ENCODE measurements at regions not wholly inside any gene's neighbourhood (a gene's known extent, or its start where the extent isn't known, plus 50 kb on each side); places are given as distances from the start of the nearest gene placed in this dataset.

DNA sequence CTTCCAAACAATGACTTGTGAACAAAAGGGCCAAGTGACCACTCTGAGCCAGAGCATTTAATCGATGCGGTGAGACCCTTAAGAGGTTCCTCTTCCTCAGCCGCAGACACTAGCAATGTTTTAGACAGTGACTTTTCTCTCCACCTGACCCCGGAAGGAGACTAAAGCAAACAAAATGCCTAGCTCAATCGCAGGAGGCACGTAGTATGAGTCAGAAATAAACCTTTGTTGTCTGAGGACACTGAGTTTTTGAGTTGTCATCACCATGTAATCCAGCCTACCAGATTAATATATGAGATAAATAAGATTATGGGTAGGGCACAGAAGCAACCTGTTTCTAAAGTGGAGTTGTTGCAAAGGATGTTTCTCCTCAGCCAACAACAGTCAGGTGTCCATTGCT, 326.2 kb upstream of the DUSP10 start:
- peaks cover 38% of the 10 kb centered on the region for H3K9me3 Mint-ChIP-seq
- no peaks in the 10 kb centered on the region for H3K27me3 Mint-ChIP-seq (ENCODE audit: low read depth)
- POLR2A ChIA-PET = no interaction called here
- TF ChIP-seq NFYB (CRISPR knock-in tag; conservative IDR thresholded peaks at IDR 0.05; ENCODE audit: low read depth) (no peak), MXD4 (CRISPR knock-in tag; IDR thresholded peaks at IDR 0.05; ENCODE audit: borderline replicate concordance) (no peak), TCF7 (CRISPR knock-in tag; IDR thresholded peaks at IDR 0.05; ENCODE audit: low read depth) (no peak), FOXK1 (CRISPR knock-in tag; IDR thresholded peaks at IDR 0.05) (no peak), ZNF281 (CRISPR knock-in tag; IDR thresholded peaks at IDR 0.05) (no peak), USF2 (CRISPR knock-in tag; IDR thresholded peaks at IDR 0.05) (no peak), HMGA2 (CRISPR knock-in tag; IDR thresholded peaks at IDR 0.05) (no peak)
- H3K4me3 Mint-ChIP-seq = no peak overlapping the region
- H3K27ac Mint-ChIP-seq = no peak overlapping the region
- DNase-seq (ENCODE audit: low spot score) = no peak
- H3K36me3 Mint-ChIP-seq = peaks cover 33% of the 10 kb centered on the region
- ATAC-seq = no peak
- no peaks in the 10 kb centered on the region for H3K4me1 Mint-ChIP-seq
- CTCF ChIA-PET = no interaction called here

- Mint-ChIP-seq H3K9me3 (peaks cover 47% of the 10 kb centered on the region), H3K27me3 (ENCODE audit: low read depth) (no peaks in the 10 kb centered on the region), H3K4me1 (no peaks in the 10 kb centered on the region), H3K4me3 (no peak overlapping the region), H3K27ac (no peak overlapping the region), H3K36me3 (peaks cover 43% of the 10 kb centered on the region)
- DNase-seq (ENCODE audit: low spot score) = no peak
- POLR2A ChIA-PET = no interaction called here
- CTCF ChIA-PET = no interaction called here
- ATAC-seq = no peak
- TF ChIP-seq RORB (CRISPR knock-in tag; IDR thresholded peaks at IDR 0.05) = no peak
- no peak for TF ChIP-seq FOXP1 (CRISPR knock-in tag; IDR thresholded peaks at IDR 0.05; ENCODE audit: borderline replicate concordance)
- TF ChIP-seq, protein P1, sequence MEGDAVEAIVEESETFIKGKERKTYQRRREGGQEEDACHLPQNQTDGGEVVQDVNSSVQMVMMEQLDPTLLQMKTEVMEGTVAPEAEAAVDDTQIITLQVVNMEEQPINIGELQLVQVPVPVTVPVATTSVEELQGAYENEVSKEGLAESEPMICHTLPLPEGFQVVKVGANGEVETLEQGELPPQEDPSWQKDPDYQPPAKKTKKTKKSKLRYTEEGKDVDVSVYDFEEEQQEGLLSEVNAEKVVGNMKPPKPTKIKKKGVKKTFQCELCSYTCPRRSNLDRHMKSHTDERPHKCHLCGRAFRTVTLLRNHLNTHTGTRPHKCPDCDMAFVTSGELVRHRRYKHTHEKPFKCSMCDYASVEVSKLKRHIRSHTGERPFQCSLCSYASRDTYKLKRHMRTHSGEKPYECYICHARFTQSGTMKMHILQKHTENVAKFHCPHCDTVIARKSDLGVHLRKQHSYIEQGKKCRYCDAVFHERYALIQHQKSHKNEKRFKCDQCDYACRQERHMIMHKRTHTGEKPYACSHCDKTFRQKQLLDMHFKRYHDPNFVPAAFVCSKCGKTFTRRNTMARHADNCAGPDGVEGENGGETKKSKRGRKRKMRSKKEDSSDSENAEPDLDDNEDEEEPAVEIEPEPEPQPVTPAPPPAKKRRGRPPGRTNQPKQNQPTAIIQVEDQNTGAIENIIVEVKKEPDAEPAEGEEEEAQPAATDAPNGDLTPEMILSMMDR (IDR thresholded peaks at IDR 0.05) = no peak
- no peak for TF ChIP-seq ZNF423 (CRISPR knock-in tag; IDR thresholded peaks at IDR 0.05)
- TF ChIP-seq NR1H2 (CRISPR knock-in tag; IDR thresholded peaks at IDR 0.05) = no peak
- TF ChIP-seq ZNF416 (CRISPR knock-in tag; IDR thresholded peaks at IDR 0.05) = no peak
- TF ChIP-seq ZNF317 (CRISPR knock-in tag; IDR thresholded peaks at IDR 0.05; ENCODE audit: borderline replicate concordance, low read depth) = no peak
- no peak for TF ChIP-seq ZNF396 (CRISPR knock-in tag; IDR thresholded peaks at IDR 0.05; ENCODE audit: borderline replicate concordance)
- TF ChIP-seq, protein P2, sequence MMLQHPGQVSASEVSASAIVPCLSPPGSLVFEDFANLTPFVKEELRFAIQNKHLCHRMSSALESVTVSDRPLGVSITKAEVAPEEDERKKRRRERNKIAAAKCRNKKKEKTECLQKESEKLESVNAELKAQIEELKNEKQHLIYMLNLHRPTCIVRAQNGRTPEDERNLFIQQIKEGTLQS (CRISPR knock-in tag; conservative IDR thresholded peaks at IDR 0.05) = no peak
- TF ChIP-seq GRHL2 (CRISPR knock-in tag; IDR thresholded peaks at IDR 0.05; ENCODE audit: insufficient replicate concordance, severe bottlenecking) = no peak
- no peak for TF ChIP-seq GABPB1 (CRISPR knock-in tag; IDR thresholded peaks at IDR 0.05)
- TF ChIP-seq, protein P3, sequence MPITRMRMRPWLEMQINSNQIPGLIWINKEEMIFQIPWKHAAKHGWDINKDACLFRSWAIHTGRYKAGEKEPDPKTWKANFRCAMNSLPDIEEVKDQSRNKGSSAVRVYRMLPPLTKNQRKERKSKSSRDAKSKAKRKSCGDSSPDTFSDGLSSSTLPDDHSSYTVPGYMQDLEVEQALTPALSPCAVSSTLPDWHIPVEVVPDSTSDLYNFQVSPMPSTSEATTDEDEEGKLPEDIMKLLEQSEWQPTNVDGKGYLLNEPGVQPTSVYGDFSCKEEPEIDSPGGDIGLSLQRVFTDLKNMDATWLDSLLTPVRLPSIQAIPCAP (CRISPR knock-in tag; IDR thresholded peaks at IDR 0.05) = no peak
- TF ChIP-seq AFF4 (CRISPR knock-in tag; IDR thresholded peaks at IDR 0.05; ENCODE audit: borderline replicate concordance) = no peak
- TF ChIP-seq NR3C1 (CRISPR knock-in tag; conservative IDR thresholded peaks at IDR 0.05; ENCODE audit: low read depth) = no peak
- no peak for TF ChIP-seq USF2 (CRISPR knock-in tag; IDR thresholded peaks at IDR 0.05)
- TF ChIP-seq CREB1 (CRISPR knock-in tag; IDR thresholded peaks at IDR 0.05) = no peak
Measured at GRCh38 chr1:222066539-222066938, 324.6 kb upstream of the DUSP10 start.

All from WTC11 (cell line).